Esophagus squamous epithelium (tissue), 5 donors: ENCODE measurements at regions not wholly inside any gene's neighbourhood (a gene's known extent, or its start where the extent isn't known, plus 50 kb on each side); places are given as distances from the start of the nearest gene placed in this dataset.

Source experiments
- DNase-seq: peaks from one replicate; lab custom pipeline; 2025; lab: John Stamatoyannopoulos, UW
- H3K27ac ChIP-seq, 4 donors: fragments of 200-600 bp; sonication (generic); one replicate each; pipeline ENCODE4 v1.5.1; 2016 to 2019; ENCODE audit warnings: mild to moderate bottlenecking in 1 of 4
- H3K27me3 ChIP-seq, 4 donors: fragments of 200-600 bp; sonication (generic); 1 replicate in 3 of 4; 2 replicates in 1 of 4; pipeline versions ENCODE4 v1.5.1 to v1.6.0; 2017 to 2021; ENCODE audit warnings: antibody characterized with exemption in 1 of 4
- H3K36me3 ChIP-seq, 3 donors: fragments of 200-600 bp; sonication (generic); one replicate each; pipeline ENCODE4 v1.5.1; 2016 to 2019
- H3K4me1 ChIP-seq, 3 donors: fragments of 200-600 bp; sonication (generic); one replicate each; pipeline ENCODE4 v1.5.1; 2017 to 2019
- H3K4me3 ChIP-seq, 4 donors: fragments of 200-600 bp; sonication (generic); 1 replicate in 3 of 4; 2 replicates in 1 of 4; pipeline ENCODE4 v1.5.1; 2016 to 2019; ENCODE audit warnings: mild to moderate bottlenecking in 2 of 4, moderate library complexity in 1 of 4
- H3K9me3 ChIP-seq, 3 donors: fragments of 200-600 bp; sonication (generic); one replicate each; pipeline ENCODE4 v1.5.1; 2016 to 2019
- POLR2A ChIP-seq, 4 donors: fragments of 450-650 bp; IDR thresholded peaks; one replicate each; pipeline ENCODE4 v1.6.1; 2017; ENCODE audit warnings: antibody characterized with exemption in 4 of 4, mild to moderate bottlenecking in 4 of 4, moderate library complexity in 3 of 4
- WGBS, 2 donors: methylation state at CpG; one replicate each; pipeline ENCODE4 v1.1.5; 2018; 5-methylcytosine and 5-hydroxymethylcytosine counted together
- intact Hi-C: fragments of 100-400 bp; cut with DNase I; formaldehyde crosslinking; loops from one replicate; pipeline ENCODE4 v1.15.0; 2022
- TF ChIP-seq, protein P1 (sequence below), 6 experiments: fragments of 450-650 bp in 4 of 6; fragments of 200-600 bp in 2 of 6; sonication (generic) in 2 of 6; IDR thresholded peaks; one replicate each; pipeline ENCODE4 v1.5.1; 2016 to 2019; ENCODE audit warnings: antibody characterized with exemption in 6 of 6, mild to moderate bottlenecking in 4 of 6, moderate library complexity in 4 of 6
- donor health status: DM: yes; HTN: yes; CAD: no.

GRCh38 chr3:127137757-127138536 lies 55.0 kb upstream of the PRR23E start:
- H3K27ac ChIP-seq: no peak overlapping the region
- H3K4me1 ChIP-seq: peaks cover 3 to 38% (median 11%) of the 10 kb centered on the region in 3 donors
- H3K27me3 ChIP-seq: peaks cover 0 to 53% (median 0%) of the 10 kb centered on the region in 4 donors
- no peak overlapping the region for H3K4me3 ChIP-seq
- no peak for DNase-seq
- no peaks in the 10 kb centered on the region for H3K36me3 ChIP-seq
- intact Hi-C loops: no loop called here
- TF ChIP-seq, protein P1, sequence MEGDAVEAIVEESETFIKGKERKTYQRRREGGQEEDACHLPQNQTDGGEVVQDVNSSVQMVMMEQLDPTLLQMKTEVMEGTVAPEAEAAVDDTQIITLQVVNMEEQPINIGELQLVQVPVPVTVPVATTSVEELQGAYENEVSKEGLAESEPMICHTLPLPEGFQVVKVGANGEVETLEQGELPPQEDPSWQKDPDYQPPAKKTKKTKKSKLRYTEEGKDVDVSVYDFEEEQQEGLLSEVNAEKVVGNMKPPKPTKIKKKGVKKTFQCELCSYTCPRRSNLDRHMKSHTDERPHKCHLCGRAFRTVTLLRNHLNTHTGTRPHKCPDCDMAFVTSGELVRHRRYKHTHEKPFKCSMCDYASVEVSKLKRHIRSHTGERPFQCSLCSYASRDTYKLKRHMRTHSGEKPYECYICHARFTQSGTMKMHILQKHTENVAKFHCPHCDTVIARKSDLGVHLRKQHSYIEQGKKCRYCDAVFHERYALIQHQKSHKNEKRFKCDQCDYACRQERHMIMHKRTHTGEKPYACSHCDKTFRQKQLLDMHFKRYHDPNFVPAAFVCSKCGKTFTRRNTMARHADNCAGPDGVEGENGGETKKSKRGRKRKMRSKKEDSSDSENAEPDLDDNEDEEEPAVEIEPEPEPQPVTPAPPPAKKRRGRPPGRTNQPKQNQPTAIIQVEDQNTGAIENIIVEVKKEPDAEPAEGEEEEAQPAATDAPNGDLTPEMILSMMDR (IDR thresholded peaks at IDR 0.05): no peak
- no peak for TF ChIP-seq POLR2A (IDR thresholded peaks at IDR 0.05)
- 76 to 79% methylated on average over 4 of the region's 11 CpGs for WGBS, 2 donors
- no peaks in the 10 kb centered on the region for H3K9me3 ChIP-seq

DNA sequence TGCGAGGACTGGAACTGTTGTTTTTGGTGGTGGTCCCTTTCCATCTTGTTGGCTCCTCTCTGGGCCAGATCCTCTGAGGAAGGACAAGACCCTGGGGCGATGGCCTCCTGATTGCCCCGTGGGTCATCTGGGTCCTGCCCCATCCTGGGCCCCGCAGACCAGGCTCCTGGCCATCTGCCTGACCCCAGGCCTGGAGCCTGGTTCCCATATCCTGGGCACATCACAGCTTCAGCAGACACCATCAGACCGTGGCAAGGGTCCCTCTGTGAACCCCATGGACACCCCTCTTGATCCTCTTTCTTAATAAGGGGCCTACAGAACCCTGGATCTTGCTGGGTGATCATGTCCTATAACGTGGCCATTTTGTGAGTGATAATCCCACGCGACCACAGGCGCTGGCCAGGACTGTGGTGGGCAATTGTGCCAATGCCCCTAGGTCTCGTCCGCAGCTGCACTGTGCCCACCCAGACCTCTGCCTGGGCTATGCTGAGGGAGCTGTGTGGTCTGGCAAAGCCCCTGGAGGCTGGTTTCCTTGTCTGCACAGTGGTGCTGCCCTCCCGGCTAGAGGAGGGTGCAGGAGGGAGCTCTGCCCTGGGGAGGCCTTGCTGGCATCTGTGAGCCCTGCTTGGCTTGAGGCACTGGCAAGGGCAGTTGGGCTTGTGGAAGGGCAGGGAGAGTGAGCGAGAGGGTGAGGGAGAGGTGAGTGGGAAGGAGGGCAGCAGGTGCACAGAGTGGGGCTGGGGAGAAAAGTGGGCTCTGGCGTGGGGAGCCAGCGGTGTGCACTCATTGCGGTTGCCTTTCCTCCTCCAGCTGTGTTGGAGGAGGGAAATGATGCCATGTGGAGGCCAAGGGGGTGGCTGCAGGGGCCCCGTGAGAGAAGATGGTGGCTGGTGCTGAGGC lies 53.1 kb upstream of the PRR23E start:
- WGBS, 2 donors: 91 to 93% methylated on average over 7 to 14 of the region's 17 CpGs
- intact Hi-C loops: no loop called here
- H3K4me3 ChIP-seq: no peak overlapping the region
- H3K36me3 ChIP-seq: no peaks in the 10 kb centered on the region
- peaks cover 0 to 34% (median 0%) of the 10 kb centered on the region in 4 donors for H3K27me3 ChIP-seq
- no peak for TF ChIP-seq POLR2A (IDR thresholded peaks at IDR 0.05)
- TF ChIP-seq, protein P1 (IDR thresholded peaks at IDR 0.05): no peak
- peaks cover 3 to 29% (median 10%) of the 10 kb centered on the region in 3 donors for H3K4me1 ChIP-seq
- DNase-seq: no peak
- H3K27ac ChIP-seq: no peak overlapping the region
- H3K9me3 ChIP-seq: no peaks in the 10 kb centered on the region

GRCh38 chr3:127140501-127141460 lies 52.1 kb upstream of the PRR23E start:
- TF ChIP-seq POLR2A (IDR thresholded peaks at IDR 0.05): no peak
- no peak for DNase-seq
- 79 to 89% methylated on average over 7 to 10 of the region's 18 CpGs for WGBS, 2 donors

GRCh38 chr3:127141921-127142730 lies 50.8 kb upstream of the PRR23E start:
- Histone ChIP-seq H3K9me3 (no peaks in the 10 kb centered on the region), H3K27me3 (peaks cover 0 to 11% (median 0%) of the 10 kb centered on the region in 4 donors), H3K4me1 (peaks cover 3 to 18% (median 6%) of the 10 kb centered on the region in 3 donors), H3K27ac (no peak overlapping the region), H3K4me3 (no peak overlapping the region), H3K36me3 (no peaks in the 10 kb centered on the region)
- intact Hi-C loops: no loop called here
- no peak for DNase-seq
- TF ChIP-seq, protein P1 (IDR thresholded peaks at IDR 0.05): no peak
- TF ChIP-seq POLR2A (IDR thresholded peaks at IDR 0.05): no peak
- 29 to 62% methylated on average over 6 to 14 of the region's 19 CpGs for WGBS, 2 donors

More at GRCh38 chr3:127140501-127141460, 52.1 kb upstream of the PRR23E start:
- peaks cover 3 to 20% (median 6%) of the 10 kb centered on the region in 3 donors for H3K4me1 ChIP-seq
- H3K27me3 ChIP-seq: peaks cover 0 to 25% (median 0%) of the 10 kb centered on the region in 4 donors
- no peak overlapping the region for H3K4me3 ChIP-seq
- no peaks in the 10 kb centered on the region for H3K36me3 ChIP-seq
- H3K27ac ChIP-seq: no peak overlapping the region
- intact Hi-C loops: no loop called here
- H3K9me3 ChIP-seq: no peaks in the 10 kb centered on the region
